ENCODE measurements at regions not wholly inside any gene's neighbourhood (a gene's known extent, or its start where the extent isn't known, plus 50 kb on each side); places are given as distances from the start of the nearest gene placed in this dataset.

DNA sequence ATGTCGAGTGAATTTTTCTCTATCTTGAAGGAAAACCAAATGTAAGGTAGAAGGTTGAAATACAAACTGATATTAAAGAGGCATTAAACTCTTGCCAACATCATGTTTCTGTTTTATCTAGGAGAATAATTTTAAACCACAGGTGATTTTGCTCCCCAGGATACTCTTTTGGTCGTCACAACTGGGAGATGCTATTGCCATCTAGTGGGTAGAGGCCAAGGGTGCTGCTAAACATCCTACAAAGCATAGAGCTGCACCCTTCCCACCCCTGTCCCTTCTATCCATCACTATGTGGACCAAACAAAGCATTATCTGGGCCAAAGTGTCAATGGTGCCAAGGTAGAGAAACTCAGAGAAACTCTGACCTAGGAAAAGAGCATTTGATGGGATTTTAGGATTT, 154.6 kb upstream of the MAGEB2 start:
- 0% methylated on average over 2 of the region's 2 CpGs for WGBS (ENCODE audit: low lambda C conversion rate)
- DNase-seq (ENCODE audit: low spot score) (no peak), ATAC-seq (peak; percentile 54; the same call in 2 of the 3 replicates), FAIRE-seq (no peak)
- H2AFZ ChIP-seq (ENCODE audit: low read length) = no peak overlapping the region
- BruUV-seq (replicated peaks) = no TSS peak
- CTCF ChIA-PET (ENCODE audit: low intra/inter-chr PET ratio, low total read pairs) = no interaction called here
- H3K79me2 ChIP-seq (ENCODE audit: insufficient read depth, low read length) = no peaks in the 10 kb centered on the region
- H3K4me1 ChIP-seq (ENCODE audit: insufficient read depth, low read length) = no peaks in the 10 kb centered on the region
- H3K9me3 ChIP-seq (ENCODE audit: low read length) = no peaks in the 10 kb centered on the region
- intact Hi-C loops (cut with micrococcal nuclease; ENCODE audit: unreplicated experiment) = no loop called here
- TF ChIP-seq STAG1 (CRISPR knock-in tag; IDR thresholded peaks at IDR 0.05) = peak; percentile 41
- TF ChIP-seq, protein P1, sequence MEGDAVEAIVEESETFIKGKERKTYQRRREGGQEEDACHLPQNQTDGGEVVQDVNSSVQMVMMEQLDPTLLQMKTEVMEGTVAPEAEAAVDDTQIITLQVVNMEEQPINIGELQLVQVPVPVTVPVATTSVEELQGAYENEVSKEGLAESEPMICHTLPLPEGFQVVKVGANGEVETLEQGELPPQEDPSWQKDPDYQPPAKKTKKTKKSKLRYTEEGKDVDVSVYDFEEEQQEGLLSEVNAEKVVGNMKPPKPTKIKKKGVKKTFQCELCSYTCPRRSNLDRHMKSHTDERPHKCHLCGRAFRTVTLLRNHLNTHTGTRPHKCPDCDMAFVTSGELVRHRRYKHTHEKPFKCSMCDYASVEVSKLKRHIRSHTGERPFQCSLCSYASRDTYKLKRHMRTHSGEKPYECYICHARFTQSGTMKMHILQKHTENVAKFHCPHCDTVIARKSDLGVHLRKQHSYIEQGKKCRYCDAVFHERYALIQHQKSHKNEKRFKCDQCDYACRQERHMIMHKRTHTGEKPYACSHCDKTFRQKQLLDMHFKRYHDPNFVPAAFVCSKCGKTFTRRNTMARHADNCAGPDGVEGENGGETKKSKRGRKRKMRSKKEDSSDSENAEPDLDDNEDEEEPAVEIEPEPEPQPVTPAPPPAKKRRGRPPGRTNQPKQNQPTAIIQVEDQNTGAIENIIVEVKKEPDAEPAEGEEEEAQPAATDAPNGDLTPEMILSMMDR (CRISPR knock-in tag; IDR thresholded peaks at IDR 0.05) = peak; percentile 26; the same call in 1 of the 2 replicates
- TF ChIP-seq ZNF12 (CRISPR knock-in tag; IDR thresholded peaks at IDR 0.05) = no peak
- POLR2A ChIA-PET = no interaction called here
- H3K27me3 ChIP-seq (ENCODE audit: control insufficient read depth in 1 of 2, insufficient read depth in 2 of 2, low read length in 2 of 2) = no peaks in the 10 kb centered on the region
- H4K20me1 ChIP-seq (ENCODE audit: insufficient read depth, low read length) = no peaks in the 10 kb centered on the region
- H3K4me2 ChIP-seq (ENCODE audit: low read depth, low read length) = no peak overlapping the region
- no peak overlapping the region for H3K9ac ChIP-seq (ENCODE audit: insufficient read depth, low read depth, low read length)
- no peak overlapping the region for H3K27ac ChIP-seq (ENCODE audit: extremely low read length, insufficient read depth, low read length)
- H3K36me3 ChIP-seq (replicated peaks in 1 of 2; ENCODE audit: control insufficient read depth in 1 of 2, insufficient read depth in 2 of 2, low read length in 2 of 2) = no peaks in the 10 kb centered on the region
- no peak overlapping the region for H3K4me3 ChIP-seq (replicated peaks in 1 of 3; ENCODE audit: insufficient read depth in 1 of 3, low read depth in 2 of 3, low read length in 3 of 3)
- in situ Hi-C loops (cut with HindIII; ENCODE audit: extremely low pct_ligation_motif_present, low pct_unique_long_range_greater_than_20kb) = no loop called here

DNA sequence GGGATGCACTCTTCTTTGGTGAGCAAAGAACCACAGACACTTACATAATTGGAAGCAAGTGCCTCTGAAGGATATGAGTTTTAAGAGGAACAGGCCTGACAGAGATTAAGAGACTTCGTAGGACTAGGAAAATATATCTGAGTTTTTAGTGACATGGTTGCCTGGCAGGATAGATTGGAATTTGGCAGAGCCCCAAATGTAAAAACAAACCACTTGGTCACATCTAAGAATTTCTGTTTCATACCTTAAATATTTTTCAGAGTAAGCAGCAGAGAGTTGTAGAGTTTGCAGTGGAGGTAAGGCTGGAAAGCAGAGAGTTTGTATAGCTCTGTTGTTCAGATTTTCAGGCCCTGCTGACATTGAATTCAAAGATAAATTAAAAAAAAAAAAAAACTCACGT, 150.1 kb upstream of the MAGEB2 start:
- Histone ChIP-seq H3K4me3 (replicated peaks in 1 of 3; ENCODE audit: insufficient read depth in 1 of 3, low read depth in 2 of 3, low read length in 3 of 3) (no peak overlapping the region), H3K4me1 (ENCODE audit: insufficient read depth, low read length) (no peaks in the 10 kb centered on the region), H3K4me2 (ENCODE audit: low read depth, low read length) (no peak overlapping the region), H2AFZ (ENCODE audit: low read length) (no peak overlapping the region), H3K9ac (ENCODE audit: insufficient read depth, low read depth, low read length) (no peak overlapping the region), H3K27ac (ENCODE audit: extremely low read length, insufficient read depth, low read length) (no peak overlapping the region), H3K27me3 (ENCODE audit: control insufficient read depth in 1 of 2, insufficient read depth in 2 of 2, low read length in 2 of 2) (no peaks in the 10 kb centered on the region), H4K20me1 (ENCODE audit: insufficient read depth, low read length) (no peaks in the 10 kb centered on the region), H3K36me3 (replicated peaks in 1 of 2; ENCODE audit: control insufficient read depth in 1 of 2, insufficient read depth in 2 of 2, low read length in 2 of 2) (no peaks in the 10 kb centered on the region), H3K79me2 (ENCODE audit: insufficient read depth, low read length) (no peaks in the 10 kb centered on the region), H3K9me3 (ENCODE audit: low read length) (no peaks in the 10 kb centered on the region)
- no peak for ATAC-seq
- ChIA-PET POLR2A (no interaction called here), CTCF (ENCODE audit: low intra/inter-chr PET ratio, low total read pairs) (no interaction called here)
- intact Hi-C loops (cut with micrococcal nuclease; ENCODE audit: unreplicated experiment) = no loop called here
- FAIRE-seq = no peak
- DNase-seq (ENCODE audit: low spot score) = no peak
- in situ Hi-C loops (cut with HindIII; ENCODE audit: extremely low pct_ligation_motif_present, low pct_unique_long_range_greater_than_20kb) = no loop called here
- TF ChIP-seq MEF2D (CRISPR knock-in tag; IDR thresholded peaks at IDR 0.05) = no peak
- TF ChIP-seq NFE2L2 (IDR thresholded peaks at IDR 0.05; ENCODE audit: low read length) = no peak
- no peak for TF ChIP-seq ZBTB42 (CRISPR knock-in tag; IDR thresholded peaks at IDR 0.05)
- TF ChIP-seq REXO4 (CRISPR knock-in tag; IDR thresholded peaks at IDR 0.05; ENCODE audit: borderline replicate concordance) = no peak
- TF ChIP-seq, protein P2, sequence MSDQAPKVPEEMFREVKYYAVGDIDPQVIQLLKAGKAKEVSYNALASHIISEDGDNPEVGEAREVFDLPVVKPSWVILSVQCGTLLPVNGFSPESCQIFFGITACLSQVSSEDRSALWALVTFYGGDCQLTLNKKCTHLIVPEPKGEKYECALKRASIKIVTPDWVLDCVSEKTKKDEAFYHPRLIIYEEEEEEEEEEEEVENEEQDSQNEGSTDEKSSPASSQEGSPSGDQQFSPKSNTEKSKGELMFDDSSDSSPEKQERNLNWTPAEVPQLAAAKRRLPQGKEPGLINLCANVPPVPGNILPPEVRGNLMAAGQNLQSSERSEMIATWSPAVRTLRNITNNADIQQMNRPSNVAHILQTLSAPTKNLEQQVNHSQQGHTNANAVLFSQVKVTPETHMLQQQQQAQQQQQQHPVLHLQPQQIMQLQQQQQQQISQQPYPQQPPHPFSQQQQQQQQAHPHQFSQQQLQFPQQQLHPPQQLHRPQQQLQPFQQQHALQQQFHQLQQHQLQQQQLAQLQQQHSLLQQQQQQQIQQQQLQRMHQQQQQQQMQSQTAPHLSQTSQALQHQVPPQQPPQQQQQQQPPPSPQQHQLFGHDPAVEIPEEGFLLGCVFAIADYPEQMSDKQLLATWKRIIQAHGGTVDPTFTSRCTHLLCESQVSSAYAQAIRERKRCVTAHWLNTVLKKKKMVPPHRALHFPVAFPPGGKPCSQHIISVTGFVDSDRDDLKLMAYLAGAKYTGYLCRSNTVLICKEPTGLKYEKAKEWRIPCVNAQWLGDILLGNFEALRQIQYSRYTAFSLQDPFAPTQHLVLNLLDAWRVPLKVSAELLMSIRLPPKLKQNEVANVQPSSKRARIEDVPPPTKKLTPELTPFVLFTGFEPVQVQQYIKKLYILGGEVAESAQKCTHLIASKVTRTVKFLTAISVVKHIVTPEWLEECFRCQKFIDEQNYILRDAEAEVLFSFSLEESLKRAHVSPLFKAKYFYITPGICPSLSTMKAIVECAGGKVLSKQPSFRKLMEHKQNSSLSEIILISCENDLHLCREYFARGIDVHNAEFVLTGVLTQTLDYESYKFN (CRISPR knock-in tag; conservative IDR thresholded peaks at IDR 0.05) = no peak
- no peak for TF ChIP-seq STAG1 (CRISPR knock-in tag; IDR thresholded peaks at IDR 0.05)
- TF ChIP-seq IKZF1 (IDR thresholded peaks at IDR 0.05) = no peak
- TF ChIP-seq, protein P3, sequence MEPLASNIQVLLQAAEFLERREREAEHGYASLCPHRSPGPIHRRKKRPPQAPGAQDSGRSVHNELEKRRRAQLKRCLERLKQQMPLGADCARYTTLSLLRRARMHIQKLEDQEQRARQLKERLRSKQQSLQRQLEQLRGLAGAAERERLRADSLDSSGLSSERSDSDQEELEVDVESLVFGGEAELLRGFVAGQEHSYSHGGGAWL (CRISPR knock-in tag; IDR thresholded peaks at IDR 0.05) = no peak
- BruUV-seq (replicated peaks) = no TSS peak
- 5% methylated on average over 2 of the region's 2 CpGs for WGBS (ENCODE audit: low lambda C conversion rate)

Measured in HepG2 (cell line).